Mucosa of descending colon (tissue), 3 donors: ENCODE measurements at regions not wholly inside any gene's neighbourhood (a gene's known extent, or its start where the extent isn't known, plus 50 kb on each side); places are given as distances from the start of the nearest gene placed in this dataset.

Experiments
- ATAC-seq: fragments of 200-7000 bp; cut with Tn5 transposase; one replicate; pipeline ENCODE4 v1.9.1; 2020; ENCODE audit warnings: mild to moderate bottlenecking, moderate library complexity
- DNase-seq, 3 donors: peaks; one replicate each; pipeline ENCODE4 v3.0.0-alpha.2; 2020
- H3K36me3 ChIP-seq: fragments of 200-600 bp; one replicate; pipeline ENCODE4 v1.8.0; 2021; ENCODE audit warnings: low read depth, mild to moderate bottlenecking
- H3K4me1 ChIP-seq: fragments of 200-600 bp; one replicate; pipeline ENCODE4 v1.8.0; 2021; ENCODE audit warnings: low read depth, mild to moderate bottlenecking
- H3K4me3 ChIP-seq: fragments of 200-600 bp; one replicate; pipeline ENCODE4 v1.8.0; 2021; ENCODE audit warnings: mild to moderate bottlenecking
- H3K9me3 ChIP-seq: fragments of 200-600 bp; one replicate; pipeline ENCODE4 v1.8.0; 2021; ENCODE audit warnings: mild to moderate bottlenecking
- CTCF ChIP-seq: fragments of 200-600 bp; IDR thresholded peaks from one replicate; pipeline ENCODE4 v1.8.0; 2022; ENCODE audit warnings: antibody characterized with exemption, mild to moderate bottlenecking
- intact Hi-C, 2 donors: fragments of 100-400 bp; cut with DNase I in 1 of 2; cut with micrococcal nuclease in 1 of 2; formaldehyde crosslinking; loops; one replicate each; pipeline versions ENCODE4 v1.11.0 to v1.11.1; 2022; cut with DNase I, micrococcal nuclease
- donor health status: DM: no; HTN: no; CAD: no; lungs with moderate emphysema.
- donor health status: DM: no; HTN: no; CAD: no.
- donor health status: DM: no; HTN: yes; CAD: no.

- no peaks in the 10 kb centered on the region for H3K36me3 ChIP-seq
- intact Hi-C loops, result no loop called here
- DNase-seq (no peak), ATAC-seq (no peak)
- no peaks in the 10 kb centered on the region for H3K9me3 ChIP-seq
- H3K4me1 ChIP-seq, result no peaks in the 10 kb centered on the region
- TF ChIP-seq CTCF, result no peak
- H3K4me3 ChIP-seq, result no peak overlapping the region
Observed at GRCh38 chr9:73595036-73595545, 443.4 kb downstream of the ANXA1 start.

- Histone ChIP-seq H3K36me3 (no peaks in the 10 kb centered on the region), H3K4me3 (no peak overlapping the region), H3K4me1 (no peaks in the 10 kb centered on the region), H3K9me3 (no peaks in the 10 kb centered on the region)
- DNase-seq (no peak), ATAC-seq (no peak)
- TF ChIP-seq CTCF, result no peak
- intact Hi-C loops, result no loop called here
Observed at GRCh38 chr9:73596321-73596720, 444.7 kb downstream of the ANXA1 start.

GRCh38 chr9:73597039-73597438, 445.4 kb downstream of the ANXA1 start:
- intact Hi-C loops, result no loop called here
- H3K4me1 ChIP-seq, result no peaks in the 10 kb centered on the region
- H3K9me3 ChIP-seq, result no peaks in the 10 kb centered on the region
- TF ChIP-seq CTCF, result no peak
- ATAC-seq (no peak), DNase-seq (no peak)
- H3K36me3 ChIP-seq, result no peaks in the 10 kb centered on the region
- no peak overlapping the region for H3K4me3 ChIP-seq

- Histone ChIP-seq H3K4me3 (no peak overlapping the region), H3K4me1 (no peaks in the 10 kb centered on the region), H3K36me3 (no peaks in the 10 kb centered on the region), H3K9me3 (no peaks in the 10 kb centered on the region)
- no peak for TF ChIP-seq CTCF
- intact Hi-C loops, result no loop called here
- DNase-seq (no peak), ATAC-seq (no peak)
Observed at GRCh38 chr9:73597771-73598170, 446.1 kb downstream of the ANXA1 start.

- ATAC-seq (no peak), DNase-seq (no peak)
- Histone ChIP-seq H3K4me1 (no peaks in the 10 kb centered on the region), H3K4me3 (no peak overlapping the region), H3K9me3 (no peaks in the 10 kb centered on the region), H3K36me3 (no peaks in the 10 kb centered on the region)
- TF ChIP-seq CTCF, result no peak
- intact Hi-C loops, result no loop called here
Observed at GRCh38 chr9:73609381-73609780, 457.7 kb downstream of the ANXA1 start.

- no peak for TF ChIP-seq CTCF
- DNase-seq (no peak), ATAC-seq (no peak)
- Histone ChIP-seq H3K9me3 (no peaks in the 10 kb centered on the region), H3K4me1 (no peaks in the 10 kb centered on the region), H3K4me3 (no peak overlapping the region), H3K36me3 (no peaks in the 10 kb centered on the region)
- intact Hi-C loops, result no loop called here
Observed at GRCh38 chr9:73611032-73611431, 459.4 kb downstream of the ANXA1 start.
